NCI-H748 (cell line): ENCODE measurements at regions not wholly inside any gene's neighbourhood (a gene's known extent, or its start where the extent isn't known, plus 50 kb on each side); places are given as distances from the start of the nearest gene placed in this dataset.

Experiments used
- DNase-seq: peaks from one replicate; lab custom pipeline; 2025; ENCODE audit not compliant: unreplicated experiment; lab: John Stamatoyannopoulos, UW

- DNase-seq, result no peak
These were observed 248.8 kb upstream of the CDIN1 start for GRCh38 chr15:36330598-36330997.

DNA sequence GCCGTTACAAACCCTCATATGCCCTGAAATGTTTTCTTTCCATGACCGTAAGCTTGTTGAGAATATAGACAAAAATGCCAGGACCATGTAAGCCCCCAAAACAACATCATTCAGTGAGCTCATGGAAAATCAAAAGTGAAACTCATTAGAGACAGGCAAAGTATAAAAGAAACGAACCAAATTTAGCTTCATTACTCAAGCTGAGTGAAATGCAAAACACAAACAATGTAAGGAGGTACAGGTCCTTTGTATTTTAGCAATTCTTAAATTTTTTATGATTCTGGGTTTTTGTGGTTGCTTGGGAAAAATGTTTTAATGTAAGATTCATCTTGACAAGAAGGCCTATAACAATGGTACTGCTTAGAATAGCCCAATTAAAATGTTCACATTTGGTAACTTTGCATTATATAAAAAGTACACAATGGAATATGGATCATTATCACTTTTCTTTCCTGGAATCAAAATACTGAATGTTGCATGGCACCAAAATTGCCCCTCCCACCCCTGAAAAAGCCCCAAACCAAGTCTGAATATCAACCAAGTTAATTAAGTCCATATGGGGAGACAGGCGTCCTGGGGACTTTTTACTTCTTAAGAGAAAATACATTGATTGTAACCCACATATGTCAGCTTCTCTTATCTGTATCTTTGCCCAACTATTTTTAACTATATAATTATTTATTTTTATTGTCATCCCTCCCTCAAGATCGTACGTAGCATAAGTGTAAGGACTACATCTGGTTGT, 247.7 kb upstream of the CDIN1 start:
- DNase-seq, result no peak

DNA sequence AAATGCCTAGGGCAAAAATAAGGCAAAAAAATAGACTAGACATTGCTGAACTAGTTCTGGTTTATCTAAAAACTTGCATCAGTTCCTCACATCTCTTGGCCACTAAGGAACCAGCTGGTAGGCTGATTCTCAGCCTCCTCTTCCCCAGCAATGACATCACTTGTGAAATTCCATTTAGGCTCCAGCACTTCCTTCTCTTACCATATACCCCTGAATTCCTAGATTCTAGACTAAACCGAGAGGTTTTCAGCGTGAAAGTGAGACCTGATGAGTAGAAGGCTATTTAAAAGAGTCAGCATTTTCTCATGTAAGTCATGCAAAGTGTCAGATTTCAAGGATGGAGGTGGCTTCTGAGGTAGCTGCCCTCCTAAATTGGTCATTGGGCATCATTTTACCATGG, 247.1 kb upstream of the CDIN1 start:
- DNase-seq, result no peak

- DNase-seq, result no peak
These were observed 246.5 kb upstream of the CDIN1 start for GRCh38 chr15:36332896-36333295.

GRCh38 chr15:36334059-36334458, 245.4 kb upstream of the CDIN1 start:
- DNase-seq, result no peak

DNA sequence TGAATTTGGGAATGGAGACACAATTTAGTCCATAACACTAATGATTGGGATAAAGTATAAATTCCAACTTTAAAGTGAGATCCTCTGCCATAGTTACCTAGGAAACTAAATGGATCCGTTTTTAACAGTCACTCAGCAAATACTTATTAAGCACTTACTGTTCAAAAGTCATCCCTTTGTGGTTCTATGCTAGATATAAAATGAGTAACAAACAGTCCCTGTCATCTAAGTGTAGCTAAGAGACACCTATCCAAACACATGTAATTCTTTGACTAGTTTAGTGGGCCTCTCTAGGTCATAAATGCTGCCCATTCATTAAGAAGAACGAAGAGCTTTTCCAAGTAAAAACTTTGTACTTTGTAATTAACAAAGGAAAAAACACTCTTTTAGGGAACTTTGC, 244.2 kb upstream of the CDIN1 start:
- no peak for DNase-seq

GRCh38 chr15:36335659-36336058, 243.8 kb upstream of the CDIN1 start:
- no peak for DNase-seq

DNA sequence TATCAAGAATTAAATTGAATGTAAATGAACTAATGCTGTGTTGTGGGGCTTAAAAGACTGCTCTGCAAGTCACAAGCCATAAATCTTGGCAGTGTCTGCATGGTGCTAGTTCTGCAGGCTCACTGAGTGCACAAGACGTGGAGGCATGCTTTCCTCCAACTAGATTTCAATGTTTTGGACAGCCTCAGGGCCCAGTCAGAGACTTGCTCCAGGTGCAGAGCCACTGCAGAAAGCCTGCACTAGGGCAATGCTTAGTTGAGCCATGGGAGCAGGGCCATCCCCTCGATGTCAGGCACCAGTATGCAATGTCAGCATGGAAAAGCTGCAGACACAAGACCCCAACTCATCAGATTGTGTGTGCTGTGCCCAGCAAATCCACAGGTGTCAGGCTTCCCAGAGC, 234.5 kb upstream of the CDIN1 start:
- no peak for DNase-seq

DNA sequence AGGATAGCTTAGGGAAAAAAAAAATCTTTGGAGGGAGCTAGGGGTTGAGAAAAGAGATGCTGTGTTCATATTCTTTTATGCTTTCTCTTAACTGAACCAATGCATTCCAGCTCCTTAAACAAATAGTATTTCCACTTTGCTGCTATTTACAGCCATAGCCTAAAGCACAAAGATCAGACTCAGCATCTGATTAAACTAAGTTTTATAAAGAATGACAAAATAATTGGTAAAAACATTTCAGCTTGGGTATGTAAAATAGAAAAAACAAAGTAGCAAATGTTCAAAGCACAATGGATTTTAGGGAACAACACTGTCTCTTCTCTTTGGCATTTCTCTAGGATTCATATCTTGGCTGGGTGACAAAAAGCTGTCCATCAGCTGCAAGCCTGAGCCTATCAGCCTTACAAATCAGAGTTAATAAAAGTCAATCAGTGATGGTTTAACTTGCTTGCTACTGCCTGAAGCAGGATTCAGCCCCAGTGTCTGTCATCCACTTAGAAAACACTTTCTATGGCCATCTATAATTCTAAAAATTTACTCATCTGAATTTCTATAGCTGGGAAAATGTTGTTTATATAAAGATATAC, 232.1 kb upstream of the CDIN1 start:
- DNase-seq, result no peak

GRCh38 chr15:36356466-36356865, 223.0 kb upstream of the CDIN1 start:
- DNase-seq, result no peak

DNA sequence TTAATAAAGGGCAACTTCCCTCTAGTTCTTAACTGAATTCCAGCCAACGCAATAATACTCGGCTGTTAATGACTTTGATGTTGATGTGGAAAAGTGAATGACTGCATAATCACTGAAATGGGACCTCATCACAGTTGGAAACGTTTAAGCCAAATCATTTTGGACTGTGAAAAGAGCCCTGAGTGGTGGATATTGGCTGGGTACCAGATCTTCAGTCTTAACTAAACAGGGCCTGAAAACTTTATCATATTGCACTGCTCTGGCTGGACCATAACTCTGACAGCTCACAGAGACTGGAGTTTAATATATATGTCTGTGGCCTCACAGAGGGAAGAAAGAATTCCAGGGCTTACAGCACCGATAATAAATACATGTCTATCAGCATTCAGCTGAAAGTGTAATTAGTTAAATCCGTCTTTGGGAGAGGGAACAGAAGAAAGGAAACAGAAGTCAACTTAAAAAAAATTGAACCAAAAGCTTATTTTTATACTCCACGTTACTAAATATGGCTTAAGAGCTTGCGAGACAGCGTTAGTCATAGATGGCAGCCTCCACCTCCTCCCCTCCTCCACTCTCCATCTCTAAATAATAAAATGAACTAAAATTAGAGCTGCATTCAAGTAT, 222.3 kb upstream of the CDIN1 start:
- no peak for DNase-seq

GRCh38 chr15:36358094-36358493, 221.3 kb upstream of the CDIN1 start:
- DNase-seq, result no peak

- no peak for DNase-seq
These were observed 220.9 kb upstream of the CDIN1 start for GRCh38 chr15:36358523-36358922.

- no peak for DNase-seq
These were observed 220.1 kb upstream of the CDIN1 start for GRCh38 chr15:36359286-36359685.

DNA sequence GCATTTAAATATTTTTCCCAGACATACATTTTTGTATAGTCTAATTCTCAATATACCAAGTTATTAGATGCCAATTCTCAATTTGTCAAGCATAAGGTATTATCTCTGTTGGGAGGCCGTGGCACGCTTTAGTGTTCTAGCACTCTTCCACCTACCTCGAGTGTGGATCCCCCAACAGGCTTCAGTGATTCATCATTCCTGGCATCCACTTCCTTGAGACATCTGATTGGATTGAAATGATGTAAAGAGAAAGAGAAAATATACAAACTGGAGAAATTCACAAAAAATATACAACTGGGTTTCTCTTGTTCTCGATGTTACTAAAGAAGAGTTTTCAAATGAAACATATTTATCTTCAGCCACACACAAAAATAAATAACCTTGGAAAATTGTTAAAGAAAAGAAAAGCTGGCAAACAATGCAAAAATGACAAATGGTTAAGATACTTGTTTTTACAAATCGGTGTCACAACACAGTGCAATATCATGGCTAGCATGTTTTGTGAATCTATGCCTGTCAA, 218.0 kb upstream of the CDIN1 start:
- no peak for DNase-seq

- DNase-seq, result no peak
These were observed 216.9 kb upstream of the CDIN1 start for GRCh38 chr15:36362509-36362915.

DNA sequence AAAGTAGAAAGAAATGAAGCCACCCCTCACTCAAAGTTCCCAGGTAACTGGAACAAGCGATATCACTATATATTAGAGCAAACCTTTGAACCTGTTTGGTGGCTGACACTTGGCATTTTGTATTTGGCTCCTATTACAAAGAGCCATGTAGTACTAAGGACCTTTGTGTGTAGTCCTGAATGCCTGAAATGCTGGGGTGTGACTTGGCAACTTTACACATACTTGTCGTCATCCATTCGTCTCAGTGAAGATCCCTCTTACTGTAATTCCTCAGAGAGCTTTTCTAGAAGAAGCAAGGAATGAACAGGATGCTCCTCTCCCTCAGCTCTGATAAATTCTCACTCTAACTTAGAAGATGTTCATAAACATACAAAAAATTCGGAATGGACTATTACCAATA, 216.1 kb upstream of the CDIN1 start:
- DNase-seq, result no peak

DNA sequence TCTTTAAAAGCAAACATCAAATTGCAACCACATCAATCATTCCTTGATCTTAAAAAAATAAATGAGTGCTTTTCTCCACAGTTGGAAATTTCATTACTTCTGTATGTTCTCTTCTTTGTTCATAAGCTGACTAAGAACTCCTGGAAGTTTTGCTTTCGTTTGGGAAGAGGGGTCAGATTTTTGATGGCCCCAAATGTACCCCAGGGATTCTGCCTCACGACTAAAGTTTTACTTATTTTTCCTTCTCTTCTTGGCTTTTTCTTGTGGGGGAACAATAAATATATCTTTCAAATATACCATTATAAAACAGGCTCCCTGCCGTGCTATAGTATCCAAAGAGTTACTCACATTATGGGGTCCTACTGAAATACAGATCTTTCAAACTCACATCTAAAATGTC, 215.0 kb upstream of the CDIN1 start:
- no peak for DNase-seq

- DNase-seq, result no peak
These were observed 213.5 kb upstream of the CDIN1 start for GRCh38 chr15:36365963-36366362.

GRCh38 chr15:36370051-36370730, 209.2 kb upstream of the CDIN1 start:
- DNase-seq, result no peak

DNA sequence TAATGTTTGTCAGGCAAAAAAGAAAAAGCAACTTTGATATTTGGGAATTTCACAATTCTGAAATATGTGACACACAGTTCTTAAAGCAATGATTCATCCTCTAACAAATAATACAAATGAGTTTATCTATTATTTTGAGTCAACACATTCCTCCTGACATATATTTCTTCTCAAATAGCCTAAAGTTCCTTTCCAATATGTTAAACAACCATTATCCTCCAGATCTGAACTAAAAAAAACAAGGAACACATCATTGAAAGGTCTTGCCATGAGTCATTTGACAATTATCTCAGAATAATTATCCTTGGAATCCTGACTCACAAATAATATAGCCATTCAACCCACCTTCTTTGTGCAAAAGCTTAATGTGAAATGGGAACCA, 208.7 kb upstream of the CDIN1 start:
- DNase-seq, result no peak

- DNase-seq, result no peak
These were observed 207.9 kb upstream of the CDIN1 start for GRCh38 chr15:36371509-36371908.
